K562 (cell line): ENCODE measurements at regions not wholly inside any gene's neighbourhood (a gene's known extent, or its start where the extent isn't known, plus 50 kb on each side); places are given as distances from the start of the nearest gene placed in this dataset.

Experiments
- ATAC-seq: fragments of 200-7000 bp; cut with Tn5 transposase; 3 replicates; pipeline ENCODE4 v1.9.1; 2020; ENCODE audit warnings: moderate library complexity
- BruUV-seq: library from RNA; stranded (reverse); fragments of 400-500 nt; replicated peaks from 2 replicates; lab custom pipeline; 2021; lab: Mats Ljungman, UMichigan
- CTCF ChIA-PET: fragments of 300-600 bp; formaldehyde crosslinking; extraction: SDS; loops from one replicate; lab custom pipeline; 2021; ENCODE audit warnings: low intra/inter-chr PET ratio; lab: Yijun Ruan, JAX
- POLR2A ChIA-PET: fragments of 300-600, 350-650 bp; sonication (Branson Sonifier 250); formaldehyde crosslinking; extraction: SDS; loops from one replicate; lab custom pipeline; 2021; ENCODE audit warnings: antibody characterized with exemption, inconsistent platforms; lab: Yijun Ruan, JAX
- DNase-seq, 4 experiments: peaks; one replicate each; pipeline versions ENCODE4 v3.0.0 to v3.0.0-alpha.2; 2011 to 2018; ENCODE audit warnings: low spot score in 3 of 4, mixed read lengths in 3 of 4; ENCODE audit errors: extremely low read depth in 1 of 4
- FAIRE-seq: peaks from 2 replicates; lab custom pipeline; 2011; peaks lifted over from hg19 to GRCh38; lab: Jason Lieb, UNC
- H2AFZ ChIP-seq: 2 replicates; pipeline ENCODE4 v1.6.0; 2011; ENCODE audit warnings: low read depth, low read length, control low read depth, inconsistent platforms
- H3K27ac ChIP-seq: fragments of 200-600 bp; 3 replicates; pipeline ENCODE4 v1.8.0; 2011; ENCODE audit warnings: low read depth, mild to moderate bottlenecking, control low read depth, inconsistent platforms, low read length, moderate library complexity, mixed read lengths; ENCODE audit errors: extremely low read depth
- H3K27me3 ChIP-seq, 2 experiments: fragments of 300-600 bp in 1 of 2; 2 replicates in 1 of 2; 3 replicates in 1 of 2; pipeline versions ENCODE4 v1.6.0 to v1.8.0; 2011; ENCODE audit warnings: inconsistent platforms in 2 of 2, low read length in 2 of 2, mild to moderate bottlenecking in 1 of 2, mixed read lengths in 1 of 2, moderate library complexity in 1 of 2; ENCODE audit not compliant: control insufficient read depth in 2 of 2, insufficient read depth in 2 of 2
- H3K36me3 ChIP-seq: fragments of 300-600 bp; 3 replicates; pipeline ENCODE4 v1.8.0; 2011; ENCODE audit warnings: mild to moderate bottlenecking, low read length, inconsistent platforms; ENCODE audit not compliant: control insufficient read depth, insufficient read depth
- H3K4me1 ChIP-seq, 2 experiments: fragments of 200-600 bp in 1 of 2; replicated peaks in 1 of 2; 2 replicates in 1 of 2; 3 replicates in 1 of 2; pipeline versions ENCODE4 v1.5.1 to v1.8.0; 2011; ENCODE audit warnings: inconsistent platforms in 2 of 2, low read length in 2 of 2, mild to moderate bottlenecking in 1 of 2, mixed read lengths in 1 of 2, moderate library complexity in 1 of 2; ENCODE audit not compliant: control insufficient read depth in 2 of 2, insufficient read depth in 2 of 2
- H3K4me2 ChIP-seq: 2 replicates; pipeline ENCODE4 v1.6.1; 2011; ENCODE audit warnings: low read length, control low read depth, inconsistent platforms, mixed read lengths; ENCODE audit not compliant: insufficient read depth
- H3K4me3 ChIP-seq: fragments of 200-600 bp; sonication (generic), shearing (Covaris generic); 2 replicates; pipeline ENCODE4 v1.5.1; 2016; ENCODE audit warnings: control low read depth, inconsistent platforms
- H3K79me2 ChIP-seq: fragments of 200-600 bp; 3 replicates; pipeline ENCODE4 v1.8.0; 2011; ENCODE audit warnings: low read length, inconsistent platforms; ENCODE audit not compliant: control insufficient read depth, insufficient read depth
- H3K9ac ChIP-seq, 2 experiments: 2 replicates each; pipeline versions ENCODE4 v1.6.0 to v1.6.1; 2011; ENCODE audit warnings: low read depth in 2 of 2, low read length in 2 of 2, control low read depth in 1 of 2, inconsistent platforms in 1 of 2, mild to moderate bottlenecking in 1 of 2, mixed read lengths in 1 of 2; ENCODE audit not compliant: insufficient read depth in 1 of 2
- H3K9me1 ChIP-seq: one replicate; pipeline ENCODE4 v1.6.0; 2011; ENCODE audit warnings: inconsistent platforms, mild to moderate bottlenecking, low read length, moderate library complexity; ENCODE audit not compliant: control insufficient read depth, insufficient read depth
- H3K9me3 ChIP-seq: replicated peaks from 2 replicates; pipeline ENCODE4 v1.5.1; 2011; ENCODE audit warnings: low read depth, low read length, inconsistent platforms; ENCODE audit not compliant: control insufficient read depth, insufficient read depth
- H4K20me1 ChIP-seq: replicated peaks from 2 replicates; pipeline ENCODE4 v1.6.1; 2011; ENCODE audit warnings: low read length, inconsistent platforms, mixed read lengths; ENCODE audit not compliant: control insufficient read depth, insufficient read depth
- FOXA1 ChIP-seq: fragments of 450-650 bp; IDR thresholded peaks from 2 replicates; pipeline ENCODE4 v1.6.1; 2016; ENCODE audit warnings: mild to moderate bottlenecking, borderline replicate concordance
- GATA2 ChIP-seq: sonication (generic); formaldehyde crosslinking; IDR thresholded peaks from 2 replicates; pipeline ENCODE4 v1.4.0; 2020; ENCODE audit warnings: mild to moderate bottlenecking, missing genetic modification reagents
- OTX1 ChIP-seq: fragments of 450-650 bp; formaldehyde crosslinking; IDR thresholded peaks from 2 replicates; pipeline ENCODE4 v1.4.0; 2022; ENCODE audit warnings: mild to moderate bottlenecking
- RFX7 ChIP-seq: fragments of 250-450 bp; sonication (Bioruptor Pico); IDR thresholded peaks from 2 replicates; pipeline ENCODE4 v1.5.1; 2021; ENCODE audit warnings: mild to moderate bottlenecking
- SNRNP70 ChIP-seq: fragments of 200-400 bp; formaldehyde crosslinking; optimal IDR thresholded peaks from 2 replicates; pipeline ENCODE3; 2017; ENCODE audit warnings: low read depth, low read length
- SPI1 ChIP-seq: IDR thresholded peaks from 2 replicates; pipeline ENCODE4 v1.6.1; 2011; ENCODE audit warnings: low read depth, low read length, control low read depth, borderline replicate concordance
- TCF3 ChIP-seq: sonication (generic); formaldehyde crosslinking; IDR thresholded peaks from 2 replicates; pipeline ENCODE4 v1.4.0; 2020; ENCODE audit warnings: mild to moderate bottlenecking, missing genetic modification reagents
- ZNF586 ChIP-seq: fragments of 450-650 bp; formaldehyde crosslinking; conservative IDR thresholded peaks from 2 replicates; pipeline ENCODE4 v1.4.0; 2020; ENCODE audit warnings: mild to moderate bottlenecking, moderate library complexity
- WGBS: fragments of 100-300 bp; shearing (Covaris generic); methylation state at CpG from one replicate; pipeline ENCODE4 v1.1.6; 2016; ENCODE audit warnings: low coverage, mixed read lengths; ENCODE audit not compliant: insufficient coverage; ENCODE audit errors: missing lambda C conversion rate; 5-methylcytosine and 5-hydroxymethylcytosine counted together
- in situ Hi-C: fragments of 300-500 bp; cut with MboI; formaldehyde crosslinking; loops from 4 replicates; pipeline ENCODE4 v1.15.0; 2018; ENCODE audit warnings: inconsistent platforms, mixed read lengths
- intact Hi-C: fragments of 100-400 bp; cut with micrococcal nuclease; formaldehyde crosslinking; loops from 2 replicates; pipeline ENCODE4 v1.14.2; 2022
- TF ChIP-seq, protein P1 (sequence below), 2 experiments: IDR thresholded peaks; 2 replicates each; pipeline ENCODE4 v1.6.1; 2012; ENCODE audit warnings: improper control_type of control experiment in 2 of 2, low read depth in 2 of 2, low read length in 2 of 2, borderline replicate concordance in 1 of 2

DNA sequence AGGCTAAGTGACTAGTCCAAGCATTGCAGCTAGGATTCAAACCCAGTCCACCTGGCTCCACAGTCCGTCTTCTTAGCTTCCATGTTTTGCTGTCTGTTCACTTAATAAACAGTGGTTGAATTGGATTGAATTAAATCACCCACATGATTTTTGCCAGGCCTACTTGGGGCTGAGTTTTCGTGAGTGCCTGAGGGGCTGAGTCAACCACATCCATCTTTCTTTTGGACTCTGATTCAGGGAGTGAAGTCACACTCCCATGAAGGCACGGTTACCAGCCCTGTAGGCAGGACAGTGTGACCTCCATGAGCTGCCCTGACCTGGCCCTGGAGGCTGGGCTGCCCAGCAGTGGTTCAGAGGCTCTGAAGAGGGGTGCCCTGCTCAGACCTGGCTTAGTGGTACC is 123.7 kb downstream of the ACTL8 start:
- no peaks in the 10 kb centered on the region for H3K36me3 ChIP-seq
- no peaks in the 10 kb centered on the region for H3K79me2 ChIP-seq
- ATAC-seq (no peak), DNase-seq (no peak), FAIRE-seq (no peak)
- CTCF ChIA-PET: no interaction called here
- H3K4me2 ChIP-seq: no peak overlapping the region
- WGBS: 2% methylated on average over 3 of the region's 3 CpGs
- H3K9ac ChIP-seq: no peak overlapping the region
- in situ Hi-C loops (no loop called here), intact Hi-C loops (no loop called here)
- BruUV-seq: no TSS peak
- TF ChIP-seq, protein P1, sequence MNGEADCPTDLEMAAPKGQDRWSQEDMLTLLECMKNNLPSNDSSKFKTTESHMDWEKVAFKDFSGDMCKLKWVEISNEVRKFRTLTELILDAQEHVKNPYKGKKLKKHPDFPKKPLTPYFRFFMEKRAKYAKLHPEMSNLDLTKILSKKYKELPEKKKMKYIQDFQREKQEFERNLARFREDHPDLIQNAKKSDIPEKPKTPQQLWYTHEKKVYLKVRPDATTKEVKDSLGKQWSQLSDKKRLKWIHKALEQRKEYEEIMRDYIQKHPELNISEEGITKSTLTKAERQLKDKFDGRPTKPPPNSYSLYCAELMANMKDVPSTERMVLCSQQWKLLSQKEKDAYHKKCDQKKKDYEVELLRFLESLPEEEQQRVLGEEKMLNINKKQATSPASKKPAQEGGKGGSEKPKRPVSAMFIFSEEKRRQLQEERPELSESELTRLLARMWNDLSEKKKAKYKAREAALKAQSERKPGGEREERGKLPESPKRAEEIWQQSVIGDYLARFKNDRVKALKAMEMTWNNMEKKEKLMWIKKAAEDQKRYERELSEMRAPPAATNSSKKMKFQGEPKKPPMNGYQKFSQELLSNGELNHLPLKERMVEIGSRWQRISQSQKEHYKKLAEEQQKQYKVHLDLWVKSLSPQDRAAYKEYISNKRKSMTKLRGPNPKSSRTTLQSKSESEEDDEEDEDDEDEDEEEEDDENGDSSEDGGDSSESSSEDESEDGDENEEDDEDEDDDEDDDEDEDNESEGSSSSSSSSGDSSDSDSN (IDR thresholded peaks at IDR 0.05; ENCODE audit: borderline replicate concordance in 1 of 2, low read depth in 2 of 2, low read length in 2 of 2): no peak
- TF ChIP-seq RFX7 (CRISPR knock-in tag) (no peak), GATA2 (no peak), TCF3 (CRISPR knock-in tag) (no peak), FOXA1 (no peak), ZNF586 (CRISPR knock-in tag) (no peak), OTX1 (CRISPR knock-in tag) (no peak), SPI1 (no peak), SNRNP70 (no peak)
- no peaks in the 10 kb centered on the region for H3K9me3 ChIP-seq
- no peaks in the 10 kb centered on the region for H3K4me1 ChIP-seq
- no peaks in the 10 kb centered on the region; the same call in 1 of the 2 replicates for H4K20me1 ChIP-seq
- no peaks in the 10 kb centered on the region for H3K9me1 ChIP-seq
- no peak overlapping the region for H3K4me3 ChIP-seq
- H3K27me3 ChIP-seq: peaks cover 0 to 15% of the 10 kb centered on the region in 2 experiments; a peak in 2 of 5 replicates
- H3K27ac ChIP-seq: no peak overlapping the region
- POLR2A ChIA-PET: no interaction called here
- H2AFZ ChIP-seq: no peak overlapping the region
